Upper lobe of left lung (tissue), 4 donors: ENCODE measurements at regions not wholly inside any gene's neighbourhood (a gene's known extent, or its start where the extent isn't known, plus 50 kb on each side); places are given as distances from the start of the nearest gene placed in this dataset.

Experiments used
- CTCF ChIP-seq, 6 experiments: fragments of 450-650 bp in 4 of 6; fragments of 200-600 bp in 2 of 6; sonication (generic) in 2 of 6; IDR thresholded peaks; one replicate each; pipeline ENCODE4 v1.5.1; 2016 to 2019; ENCODE audit warnings: antibody characterized with exemption in 6 of 6
- EP300 ChIP-seq, 4 donors: sonication (generic); formaldehyde crosslinking; IDR thresholded peaks; one replicate each; pipeline ENCODE4 v1.5.1; 2017; ENCODE audit warnings: antibody characterized with exemption in 4 of 4, control low read depth in 2 of 4
- POLR2A ChIP-seq, 4 donors: fragments of 450-650 bp; IDR thresholded peaks; one replicate each; pipeline ENCODE4 v1.5.1; 2016 to 2017; ENCODE audit warnings: antibody characterized with exemption in 4 of 4, mild to moderate bottlenecking in 2 of 4

DNA sequence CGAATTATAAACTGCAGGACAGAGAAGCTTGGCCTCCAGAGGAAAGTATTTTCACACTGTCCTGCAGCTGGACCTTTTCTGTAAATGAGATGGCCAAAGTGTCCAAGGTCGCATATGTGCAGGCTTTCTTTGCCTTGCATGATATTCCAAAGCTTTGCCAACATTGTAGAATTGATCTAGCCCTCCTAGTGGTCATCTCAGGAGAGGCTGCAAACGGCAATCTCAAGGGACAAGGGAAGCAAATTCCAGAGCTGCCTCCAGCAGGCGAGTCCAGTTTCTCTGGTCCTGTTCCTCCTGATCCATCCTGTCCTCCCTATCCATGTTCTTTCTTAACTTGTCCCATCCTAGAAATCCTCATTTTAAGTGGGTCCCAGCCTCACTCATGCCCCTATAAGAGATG, 373.4 kb upstream of the PCDH15 start:
- TF ChIP-seq CTCF (IDR thresholded peaks at IDR 0.05) = no peak
- TF ChIP-seq POLR2A (IDR thresholded peaks at IDR 0.05) = no peak
- TF ChIP-seq EP300 (IDR thresholded peaks at IDR 0.05) = no peak
